IMR-90 (cell line): ENCODE measurements at regions not wholly inside any gene's neighbourhood (a gene's known extent, or its start where the extent isn't known, plus 50 kb on each side); places are given as distances from the start of the nearest gene placed in this dataset.

Experiments used
- ATAC-seq: fragments of 200-7000 bp; cut with Tn5 transposase; 2 replicates; pipeline ENCODE4 v1.9.1; 2020; ENCODE audit warnings: low read depth, mild to moderate bottlenecking, moderate library complexity
- BruUV-seq: library from RNA; stranded (reverse); fragments of 400-500 nt; replicated peaks from 2 replicates; lab custom pipeline; 2021; lab: Mats Ljungman, UMichigan
- CTCF ChIA-PET: fragments of 300-600 bp; formaldehyde crosslinking; extraction: SDS; loops from one replicate; lab custom pipeline; 2021; ENCODE audit warnings: antibody characterized with exemption; lab: Yijun Ruan, JAX
- POLR2A ChIA-PET: fragments of 300-600 bp; sonication (Branson Sonifier 250); formaldehyde crosslinking; loops from one replicate; lab custom pipeline; 2022; ENCODE audit warnings: antibody characterized with exemption; ENCODE audit not compliant: unreplicated experiment; lab: Charles Lee
- DNase-seq: peaks from one replicate; pipeline ENCODE4 v3.0.0; 2013
- H2AFZ ChIP-seq: replicated peaks from 2 replicates; pipeline ENCODE3; 2013; ENCODE audit warnings: low read length, mild to moderate bottlenecking; ENCODE audit not compliant: poor library complexity
- H2AK5ac ChIP-seq: 2 replicates; pipeline ENCODE4 v1.6.1; 2013; ENCODE audit warnings: low read depth, low read length, inconsistent platforms
- H2AK9ac ChIP-seq: replicated peaks from 2 replicates; pipeline ENCODE3; 2013; ENCODE audit warnings: mild to moderate bottlenecking, low read depth, low read length, moderate library complexity; ENCODE audit not compliant: poor library complexity
- H2BK120ac ChIP-seq: 2 replicates; pipeline ENCODE4 v1.6.1; 2013; ENCODE audit warnings: low read depth, low read length, inconsistent platforms
- H2BK15ac ChIP-seq: 3 replicates; pipeline ENCODE4 v1.6.1; 2013; ENCODE audit warnings: low read depth, low read length, inconsistent platforms
- H2BK20ac ChIP-seq: 2 replicates; pipeline ENCODE4 v1.6.1; 2013; ENCODE audit warnings: low read depth, mild to moderate bottlenecking, inconsistent platforms, low read length, moderate library complexity
- H2BK5ac ChIP-seq: 2 replicates; pipeline ENCODE4 v1.6.1; 2013; ENCODE audit warnings: mild to moderate bottlenecking, low read depth, low read length, inconsistent platforms; ENCODE audit not compliant: poor library complexity, severe bottlenecking
- H3K14ac ChIP-seq: replicated peaks from 2 replicates; pipeline ENCODE4 v1.6.1; 2013; ENCODE audit warnings: low read depth, low read length, inconsistent platforms
- H3K18ac ChIP-seq: 2 replicates; pipeline ENCODE4 v1.6.1; 2013; ENCODE audit warnings: low read depth, low read length, control low read depth
- H3K23ac ChIP-seq: 2 replicates; pipeline ENCODE4 v1.6.1; 2013; ENCODE audit warnings: low read depth, low read length, inconsistent platforms
- H3K27ac ChIP-seq: 2 replicates; pipeline ENCODE4 v1.5.1; 2013; ENCODE audit warnings: mild to moderate bottlenecking, control low read depth, low read length; ENCODE audit not compliant: insufficient read depth
- H3K27me3 ChIP-seq: 2 replicates; pipeline ENCODE4 v1.6.1; 2013; ENCODE audit warnings: low read length; ENCODE audit not compliant: control insufficient read depth, insufficient read depth
- H3K36me3 ChIP-seq: 2 replicates; pipeline ENCODE4 v1.6.1; 2013; ENCODE audit warnings: low read length, mixed read lengths; ENCODE audit not compliant: control insufficient read depth, insufficient read depth
- H3K4ac ChIP-seq: 2 replicates; pipeline ENCODE4 v1.6.1; 2013; ENCODE audit warnings: low read depth, low read length, inconsistent platforms
- H3K4me1 ChIP-seq: 2 replicates; pipeline ENCODE4 v1.6.1; 2013; ENCODE audit warnings: low read length, mixed read lengths; ENCODE audit not compliant: control insufficient read depth, insufficient read depth
- H3K4me2 ChIP-seq: 2 replicates; pipeline ENCODE4 v1.6.1; 2013; ENCODE audit warnings: low read depth, mild to moderate bottlenecking, control low read depth, low read length, moderate library complexity
- H3K4me3 ChIP-seq: 2 replicates; pipeline ENCODE4 v1.5.1; 2013; ENCODE audit warnings: low read depth, mild to moderate bottlenecking, control low read depth, low read length, moderate library complexity; ENCODE audit not compliant: insufficient read depth
- H3K56ac ChIP-seq: 2 replicates; pipeline ENCODE4 v1.6.1; 2013; ENCODE audit warnings: low read length, inconsistent platforms; ENCODE audit not compliant: insufficient read depth; ENCODE audit errors: extremely low read depth
- H3K79me1 ChIP-seq, 2 experiments: 2 replicates each; pipeline ENCODE4 v1.6.1; 2013; ENCODE audit warnings: low read length in 2 of 2, inconsistent platforms in 1 of 2, low read depth in 1 of 2
- H3K9ac ChIP-seq: 2 replicates; pipeline ENCODE4 v1.6.1; 2013; ENCODE audit warnings: low read depth, low read length, control low read depth
- H3K9me1 ChIP-seq: 2 replicates; pipeline ENCODE4 v1.6.1; 2013; ENCODE audit warnings: low read length, inconsistent platforms; ENCODE audit not compliant: insufficient read depth
- H3K9me3 ChIP-seq: 2 replicates; pipeline ENCODE4 v1.6.1; 2013; ENCODE audit warnings: low read length; ENCODE audit not compliant: control insufficient read depth, insufficient read depth
- H4K20me1 ChIP-seq: 2 replicates; pipeline ENCODE4 v1.6.1; 2013; ENCODE audit warnings: low read length, inconsistent platforms; ENCODE audit not compliant: insufficient read depth
- H4K5ac ChIP-seq: 2 replicates; pipeline ENCODE4 v1.6.1; 2013; ENCODE audit warnings: mild to moderate bottlenecking, low read depth, low read length, control low read depth
- H4K8ac ChIP-seq, 2 experiments: 2 replicates each; pipeline ENCODE4 v1.6.1; 2013; ENCODE audit warnings: low read depth in 2 of 2, low read length in 2 of 2, control low read depth in 1 of 2, inconsistent platforms in 1 of 2
- H4K91ac ChIP-seq: 2 replicates; pipeline ENCODE4 v1.6.1; 2013; ENCODE audit warnings: low read depth, low read length, inconsistent platforms; ENCODE audit not compliant: insufficient read depth
- MAFK ChIP-seq: IDR thresholded peaks from 2 replicates; pipeline ENCODE4 v1.6.1; 2012; ENCODE audit warnings: low read depth, low read length, improper control_type of control experiment
- RCOR1 ChIP-seq: IDR thresholded peaks from 2 replicates; pipeline ENCODE4 v1.6.1; 2012; ENCODE audit warnings: mild to moderate bottlenecking, low read length, improper control_type of control experiment; ENCODE audit not compliant: insufficient replicate concordance
- WGBS, 2 experiments: methylation state at CpG; one replicate each; pipeline versions ENCODE4 v1.1.5 to v1.1.7; 2013; ENCODE audit warnings: missing lambda C conversion rate in 2 of 2; ENCODE audit not compliant: insufficient read length in 1 of 2; ENCODE audit errors: extremely low coverage in 2 of 2; 5-methylcytosine and 5-hydroxymethylcytosine counted together
- dilution Hi-C: fragments of 300-500 bp; cut with HindIII; formaldehyde crosslinking; loops from one replicate; pipeline ENCODE4 v1.14.3; 2018; ENCODE audit warnings: low sequenced_read_pairs; ENCODE audit not compliant: unreplicated experiment
- in situ Hi-C: fragments of 300-500 bp; cut with MboI; formaldehyde crosslinking; loops from 3 replicates; pipeline ENCODE4 v1.14.3; 2019; ENCODE audit warnings: low sequenced_read_pairs, inconsistent platforms, mixed read lengths
- intact Hi-C: fragments of 100-400 bp; cut with micrococcal nuclease; formaldehyde crosslinking; loops from 2 replicates; pipeline ENCODE4 v1.10.0; 2022

GRCh38 chr1:17891205-17892110, 136.3 kb downstream of the ACTL8 start:
- in situ Hi-C loops (no loop called here), dilution Hi-C loops (no loop called here), intact Hi-C loops (no loop called here)
- no peaks in the 10 kb centered on the region for H3K9me1 ChIP-seq
- no peak overlapping the region for H4K5ac ChIP-seq
- H2BK120ac ChIP-seq, result no peak overlapping the region
- H3K36me3 ChIP-seq, result no peaks in the 10 kb centered on the region
- no peak for TF ChIP-seq RCOR1
- TF ChIP-seq MAFK, result peak; percentile 10; the same call in 1 of the 2 replicates
- no peak overlapping the region for H3K56ac ChIP-seq
- H3K23ac ChIP-seq, result no peak overlapping the region
- no peak overlapping the region for H4K91ac ChIP-seq
- no peak overlapping the region for H2BK15ac ChIP-seq
- H2AK9ac ChIP-seq, result no peak overlapping the region
- no peak overlapping the region for H4K8ac ChIP-seq
- BruUV-seq, result no TSS peak
- no peak overlapping the region for H3K27ac ChIP-seq
- no peak for DNase-seq
- H3K27me3 ChIP-seq, result peaks cover 28% of the 10 kb centered on the region
- peaks cover 4% of the 10 kb centered on the region; the same call in 1 of the 2 replicates for H3K4me1 ChIP-seq
- H2AFZ ChIP-seq, result no peak overlapping the region
- H3K4me2 ChIP-seq, result no peak overlapping the region
- ChIA-PET POLR2A (no interaction called here), CTCF (interaction anchor here (0.6 kb wide), 1 partner anchor 855 kb away, joined by 3 read pairs; no protein-coding TSS in a partner anchor)
- H3K14ac ChIP-seq, result no peak overlapping the region
- peaks cover 2% of the 10 kb centered on the region; the same call in 1 of the 2 replicates for H3K9me3 ChIP-seq
- 59% methylated on average over 7 of the region's 9 CpGs; no CpG with 5 or more reads in 1 of the 2 experiments for whole genome bisulfite sequencing, 2 experiments
- H3K79me1 ChIP-seq, result no peaks in the 10 kb centered on the region
- H4K20me1 ChIP-seq, result no peaks in the 10 kb centered on the region
- H3K18ac ChIP-seq, result no peak overlapping the region
- no peak overlapping the region for H2BK20ac ChIP-seq
- ATAC-seq, result no peak
- no peak overlapping the region for H2AK5ac ChIP-seq
- no peak overlapping the region for H3K4ac ChIP-seq
- no peak overlapping the region for H3K4me3 ChIP-seq
- no peak overlapping the region for H2BK5ac ChIP-seq
- no peak overlapping the region for H3K9ac ChIP-seq
